ENCODE measurements at regions not wholly inside any gene's neighbourhood (a gene's known extent, or its start where the extent isn't known, plus 50 kb on each side); places are given as distances from the start of the nearest gene placed in this dataset.

GRCh38 chr12:84648425-84648824 is 264.2 kb downstream of the SLC6A15 start:
- TF ChIP-seq POLR2A (IDR thresholded peaks at IDR 0.05; ENCODE audit: low read depth, low read length) (no peak), POLR2AphosphoS5 (IDR thresholded peaks at IDR 0.05; ENCODE audit: low read depth, low read length) (no peak)
